ENCODE measurements at regions not wholly inside any gene's neighbourhood (a gene's known extent, or its start where the extent isn't known, plus 50 kb on each side); places are given as distances from the start of the nearest gene placed in this dataset.

GRCh38 chr1:80751204-80751603, 1049.5 kb upstream of the ADGRL2 start:
- no peaks in the 10 kb centered on the region for H3K27me3 Mint-ChIP-seq
- ATAC-seq = no peak

GRCh38 chr1:80731241-80731894, 1069.4 kb upstream of the ADGRL2 start:
- DNase-seq (no peak), ATAC-seq (no peak)
- no peaks in the 10 kb centered on the region for H3K4me1 Mint-ChIP-seq
- peaks cover 16% of the 10 kb centered on the region for H3K9me3 Mint-ChIP-seq
- no peak overlapping the region for H3K27ac Mint-ChIP-seq
- H3K27me3 Mint-ChIP-seq = no peaks in the 10 kb centered on the region
- no peaks in the 10 kb centered on the region for H3K36me3 Mint-ChIP-seq (ENCODE audit: low read depth)
- no peak overlapping the region for H3K4me3 Mint-ChIP-seq

More at GRCh38 chr1:80751204-80751603, 1049.5 kb upstream of the ADGRL2 start:
- no peaks in the 10 kb centered on the region for H3K4me1 Mint-ChIP-seq
- no peak for DNase-seq
- no peak overlapping the region for H3K27ac Mint-ChIP-seq
- H3K36me3 Mint-ChIP-seq (ENCODE audit: low read depth) = no peaks in the 10 kb centered on the region
- no peak overlapping the region for H3K4me3 Mint-ChIP-seq
- peaks cover 12% of the 10 kb centered on the region for H3K9me3 Mint-ChIP-seq

GRCh38 chr1:80722611-80723010, 1078.1 kb upstream of the ADGRL2 start:
- no peaks in the 10 kb centered on the region for H3K36me3 Mint-ChIP-seq (ENCODE audit: low read depth)
- ATAC-seq (no peak), DNase-seq (no peak)
- H3K4me3 Mint-ChIP-seq = no peak overlapping the region
- H3K27me3 Mint-ChIP-seq = no peaks in the 10 kb centered on the region
- H3K27ac Mint-ChIP-seq = no peak overlapping the region
- H3K4me1 Mint-ChIP-seq = no peaks in the 10 kb centered on the region
- H3K9me3 Mint-ChIP-seq = peaks cover 20% of the 10 kb centered on the region

GRCh38 chr1:80706526-80706925, 1094.2 kb upstream of the ADGRL2 start:
- Mint-ChIP-seq H3K27me3 (no peaks in the 10 kb centered on the region), H3K9me3 (peaks cover 7% of the 10 kb centered on the region), H3K27ac (no peak overlapping the region), H3K4me1 (no peaks in the 10 kb centered on the region), H3K36me3 (ENCODE audit: low read depth) (no peaks in the 10 kb centered on the region), H3K4me3 (no peak overlapping the region)
- DNase-seq (no peak), ATAC-seq (no peak)

- no peak overlapping the region for H3K4me3 Mint-ChIP-seq
- DNase-seq = no peak
- H3K27ac Mint-ChIP-seq = no peak overlapping the region
- no peaks in the 10 kb centered on the region for H3K4me1 Mint-ChIP-seq
- H3K9me3 Mint-ChIP-seq = peaks cover 4% of the 10 kb centered on the region
- H3K27me3 Mint-ChIP-seq = no peaks in the 10 kb centered on the region
- H3K36me3 Mint-ChIP-seq (ENCODE audit: low read depth) = no peaks in the 10 kb centered on the region
- no peak for ATAC-seq
Measured at GRCh38 chr1:80678438-80678837, 1122.3 kb upstream of the ADGRL2 start.

- ATAC-seq (no peak), DNase-seq (no peak)
- Mint-ChIP-seq H3K27me3 (no peaks in the 10 kb centered on the region), H3K27ac (no peak overlapping the region), H3K36me3 (ENCODE audit: low read depth) (no peaks in the 10 kb centered on the region), H3K4me1 (no peaks in the 10 kb centered on the region), H3K9me3 (peaks cover 4% of the 10 kb centered on the region), H3K4me3 (no peak overlapping the region)
Measured at GRCh38 chr1:80675454-80675853, 1125.3 kb upstream of the ADGRL2 start.

- peaks cover 4% of the 10 kb centered on the region for H3K9me3 Mint-ChIP-seq
- H3K27me3 Mint-ChIP-seq = no peaks in the 10 kb centered on the region
- no peaks in the 10 kb centered on the region for H3K36me3 Mint-ChIP-seq (ENCODE audit: low read depth)
- no peak overlapping the region for H3K4me3 Mint-ChIP-seq
- ATAC-seq = no peak
- DNase-seq = no peak
- no peak overlapping the region for H3K27ac Mint-ChIP-seq
- no peaks in the 10 kb centered on the region for H3K4me1 Mint-ChIP-seq
Measured at GRCh38 chr1:80673935-80674597, 1126.7 kb upstream of the ADGRL2 start.

- no peaks in the 10 kb centered on the region for H3K36me3 Mint-ChIP-seq (ENCODE audit: low read depth)
- peaks cover 9% of the 10 kb centered on the region for H3K9me3 Mint-ChIP-seq
- H3K27me3 Mint-ChIP-seq = no peaks in the 10 kb centered on the region
- H3K4me3 Mint-ChIP-seq = no peak overlapping the region
- ATAC-seq (no peak), DNase-seq (no peak)
- no peaks in the 10 kb centered on the region for H3K4me1 Mint-ChIP-seq
- no peak overlapping the region for H3K27ac Mint-ChIP-seq
Measured at GRCh38 chr1:80668372-80668771, 1132.4 kb upstream of the ADGRL2 start.

- ATAC-seq (no peak), DNase-seq (no peak)
- Mint-ChIP-seq H3K27ac (no peak overlapping the region), H3K27me3 (no peaks in the 10 kb centered on the region), H3K36me3 (ENCODE audit: low read depth) (no peaks in the 10 kb centered on the region), H3K4me3 (no peak overlapping the region), H3K4me1 (no peaks in the 10 kb centered on the region), H3K9me3 (peaks cover 13% of the 10 kb centered on the region)
Measured at GRCh38 chr1:80666073-80666472, 1134.7 kb upstream of the ADGRL2 start.

GRCh38 chr1:80659161-80659560, 1141.6 kb upstream of the ADGRL2 start:
- ATAC-seq (no peak), DNase-seq (no peak)
- H3K27me3 Mint-ChIP-seq = no peaks in the 10 kb centered on the region
- H3K27ac Mint-ChIP-seq = no peak overlapping the region
- H3K36me3 Mint-ChIP-seq (ENCODE audit: low read depth) = no peaks in the 10 kb centered on the region
- no peak overlapping the region for H3K4me3 Mint-ChIP-seq
- H3K4me1 Mint-ChIP-seq = no peaks in the 10 kb centered on the region
- peaks cover 14% of the 10 kb centered on the region for H3K9me3 Mint-ChIP-seq

GRCh38 chr1:80657707-80658106, 1143.0 kb upstream of the ADGRL2 start:
- Mint-ChIP-seq H3K4me1 (no peaks in the 10 kb centered on the region), H3K27me3 (no peaks in the 10 kb centered on the region), H3K36me3 (ENCODE audit: low read depth) (no peaks in the 10 kb centered on the region), H3K27ac (no peak overlapping the region), H3K9me3 (peaks cover 18% of the 10 kb centered on the region), H3K4me3 (no peak overlapping the region)
- DNase-seq (no peak), ATAC-seq (no peak)

GRCh38 chr1:80657044-80657643, 1143.6 kb upstream of the ADGRL2 start:
- Mint-ChIP-seq H3K4me3 (no peak overlapping the region), H3K27me3 (no peaks in the 10 kb centered on the region), H3K36me3 (ENCODE audit: low read depth) (no peaks in the 10 kb centered on the region), H3K4me1 (no peaks in the 10 kb centered on the region), H3K9me3 (peaks cover 18% of the 10 kb centered on the region), H3K27ac (no peak overlapping the region)
- DNase-seq (no peak), ATAC-seq (no peak)

- Mint-ChIP-seq H3K36me3 (ENCODE audit: low read depth) (no peaks in the 10 kb centered on the region), H3K27me3 (no peaks in the 10 kb centered on the region), H3K4me3 (no peak overlapping the region), H3K27ac (no peak overlapping the region), H3K4me1 (no peaks in the 10 kb centered on the region), H3K9me3 (peaks cover 17% of the 10 kb centered on the region)
- no peak for DNase-seq
- ATAC-seq = no peak
Measured at GRCh38 chr1:80656641-80657040, 1144.1 kb upstream of the ADGRL2 start.

GRCh38 chr1:80656014-80656636, 1144.6 kb upstream of the ADGRL2 start:
- peaks cover 13% of the 10 kb centered on the region for H3K9me3 Mint-ChIP-seq
- H3K4me3 Mint-ChIP-seq = no peak overlapping the region
- ATAC-seq = no peak
- no peaks in the 10 kb centered on the region for H3K27me3 Mint-ChIP-seq
- H3K27ac Mint-ChIP-seq = no peak overlapping the region
- no peaks in the 10 kb centered on the region for H3K36me3 Mint-ChIP-seq (ENCODE audit: low read depth)
- DNase-seq = no peak
- no peaks in the 10 kb centered on the region for H3K4me1 Mint-ChIP-seq

GRCh38 chr1:80646053-80646452, 1154.7 kb upstream of the ADGRL2 start:
- Mint-ChIP-seq H3K4me1 (no peaks in the 10 kb centered on the region), H3K36me3 (ENCODE audit: low read depth) (no peaks in the 10 kb centered on the region), H3K27me3 (no peaks in the 10 kb centered on the region), H3K27ac (no peak overlapping the region), H3K4me3 (no peak overlapping the region), H3K9me3 (peaks cover 14% of the 10 kb centered on the region)
- DNase-seq (no peak), ATAC-seq (no peak)
